Erythroblast (primary cell): ENCODE measurements at regions not wholly inside any gene's neighbourhood (a gene's known extent, or its start where the extent isn't known, plus 50 kb on each side); places are given as distances from the start of the nearest gene placed in this dataset.

ENCODE experiments used
- GATA1 ChIP-seq: IDR thresholded peaks from 2 replicates; pipeline ENCODE4 v1.6.1; 2011; ENCODE audit warnings: low read depth, mild to moderate bottlenecking, control low read depth, low read length, moderate library complexity
- POLR2A ChIP-seq: IDR thresholded peaks from 2 replicates; pipeline ENCODE4 v1.6.1; 2011; ENCODE audit warnings: mild to moderate bottlenecking, low read length

GRCh38 chr14:106679776-106680175 lies 1153.4 kb downstream of the TMEM121 start:
- TF ChIP-seq POLR2A = no peak
- TF ChIP-seq GATA1 = no peak
